Lower leg skin (tissue), 4 donors: ENCODE measurements at regions not wholly inside any gene's neighbourhood (a gene's known extent, or its start where the extent isn't known, plus 50 kb on each side); places are given as distances from the start of the nearest gene placed in this dataset.

Experiments used
- DNase-seq, 2 donors: peaks; one replicate each; pipeline ENCODE4 v3.0.0-alpha.2; 2019; ENCODE audit warnings: low spot score in 2 of 2
- H3K4me3 ChIP-seq: fragments of 200-600 bp; sonication (generic); 2 replicates; pipeline ENCODE4 v1.5.1; 2017; ENCODE audit warnings: mild to moderate bottlenecking, low read depth; ENCODE audit not compliant: poor library complexity, severe bottlenecking
- CTCF ChIP-seq, 3 donors: fragments of 450-650 bp; IDR thresholded peaks; one replicate each; pipeline ENCODE4 v1.5.1; 2016; ENCODE audit warnings: antibody characterized with exemption in 3 of 3, mild to moderate bottlenecking in 3 of 3, moderate library complexity in 2 of 3
- POLR2A ChIP-seq, 2 donors: fragments of 450-650 bp; IDR thresholded peaks; one replicate each; pipeline ENCODE4 v1.6.1; 2016 to 2017; ENCODE audit warnings: antibody characterized with exemption in 2 of 2, mild to moderate bottlenecking in 1 of 2, moderate library complexity in 1 of 2
- WGBS, 2 donors: methylation state at CpG; one replicate each; pipeline ENCODE4 v1.1.5; 2018; 5-methylcytosine and 5-hydroxymethylcytosine counted together
- intact Hi-C: fragments of 100-400 bp; cut with DNase I; formaldehyde crosslinking; loops from one replicate; pipeline ENCODE4 v1.15.0; 2023; ENCODE audit warnings: low total_unique reads

GRCh38 chr2:175737722-175738361, 264.2 kb downstream of the LNPK start:
- no peak for TF ChIP-seq POLR2A (IDR thresholded peaks at IDR 0.05)
- intact Hi-C loops: no loop called here
- no peak overlapping the region for H3K4me3 ChIP-seq
- 55 to 62% methylated on average over 3 of the region's 3 CpGs for WGBS, 2 donors
- DNase-seq: no peak

GRCh38 chr2:175734686-175735085, 267.4 kb downstream of the LNPK start:
- no peak overlapping the region for H3K4me3 ChIP-seq
- intact Hi-C loops: no loop called here
- DNase-seq: no peak
- WGBS, 2 donors: 66 to 75% methylated on average over 5 of the region's 5 CpGs
- no peak for TF ChIP-seq POLR2A (IDR thresholded peaks at IDR 0.05)

GRCh38 chr2:175732531-175732930, 269.5 kb downstream of the LNPK start:
- WGBS, 2 donors: 68 to 70% methylated on average over 2 of the region's 2 CpGs
- TF ChIP-seq POLR2A (IDR thresholded peaks at IDR 0.05) (no peak), CTCF (IDR thresholded peaks at IDR 0.05) (no peak)
- H3K4me3 ChIP-seq: no peak overlapping the region
- no peak for DNase-seq
- intact Hi-C loops: no loop called here

- intact Hi-C loops: no loop called here
- TF ChIP-seq POLR2A (IDR thresholded peaks at IDR 0.05) (no peak), CTCF (IDR thresholded peaks at IDR 0.05) (no peak)
- 52 to 53% methylated on average over 4 of the region's 4 CpGs for WGBS, 2 donors
- DNase-seq: no peak
- H3K4me3 ChIP-seq: no peak overlapping the region
These were observed 272.0 kb downstream of the LNPK start for GRCh38 chr2:175730050-175730449.

- intact Hi-C loops: no loop called here
- DNase-seq: no peak
- WGBS, 2 donors: 82 to 89% methylated on average over 4 of the region's 4 CpGs
- no peak for TF ChIP-seq POLR2A (IDR thresholded peaks at IDR 0.05)
- TF ChIP-seq CTCF (IDR thresholded peaks at IDR 0.05): no peak
- no peak overlapping the region for H3K4me3 ChIP-seq
These were observed 272.9 kb downstream of the LNPK start for GRCh38 chr2:175729049-175729706.

GRCh38 chr2:175728032-175728431, 274.0 kb downstream of the LNPK start:
- intact Hi-C loops: no loop called here
- no peak for TF ChIP-seq CTCF (IDR thresholded peaks at IDR 0.05)
- TF ChIP-seq POLR2A (IDR thresholded peaks at IDR 0.05): no peak
- no peak overlapping the region for H3K4me3 ChIP-seq
- DNase-seq: no peak
- WGBS, 2 donors: 69 to 70% methylated on average over 4 of the region's 4 CpGs

- DNase-seq: no peak
- intact Hi-C loops: no loop called here
- 44 to 51% methylated on average over 2 of the region's 2 CpGs for WGBS, 2 donors
- no peak for TF ChIP-seq CTCF (IDR thresholded peaks at IDR 0.05)
- TF ChIP-seq POLR2A (IDR thresholded peaks at IDR 0.05): no peak
- H3K4me3 ChIP-seq: no peak overlapping the region
These were observed 275.8 kb downstream of the LNPK start for GRCh38 chr2:175726223-175726622.
